Liver (tissue), 3 donors: ENCODE measurements at regions not wholly inside any gene's neighbourhood (a gene's known extent, or its start where the extent isn't known, plus 50 kb on each side); places are given as distances from the start of the nearest gene placed in this dataset.

Experiments
- JUND ChIP-seq, 2 donors: IDR thresholded peaks; 2 replicates each; pipeline ENCODE4 v1.6.1; 2016; ENCODE audit warnings: antibody characterized with exemption in 2 of 2
- TF ChIP-seq, protein P1 (sequence below): fragments of 150-350 bp; IDR thresholded peaks from 2 replicates; pipeline ENCODE4 v1.5.1; 2017; ENCODE audit warnings: improper control_type of control experiment, low read depth, low read length; ENCODE audit not compliant: missing input control
- donor health status: healthy.
- donor health status: healthy.

DNA sequence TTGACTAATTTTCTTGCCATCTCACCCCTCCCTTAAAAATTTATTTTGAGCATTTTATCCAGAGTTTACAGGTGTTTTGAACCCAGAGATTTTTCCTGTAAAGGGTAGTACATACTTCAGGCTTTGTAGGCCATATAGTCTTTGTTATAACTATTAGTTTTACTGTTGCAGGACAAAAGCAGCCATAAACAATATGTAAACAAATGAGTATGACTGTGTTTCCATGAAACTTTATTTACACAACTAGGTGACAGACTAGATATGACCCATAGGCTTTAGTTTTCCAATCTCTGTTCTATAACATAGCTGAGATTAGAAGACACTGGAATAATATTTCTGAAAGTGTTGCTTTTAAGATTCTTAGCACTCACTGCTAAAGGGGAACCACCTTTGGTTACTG lies 587.9 kb downstream of the PDCD6IP start:
- TF ChIP-seq, protein P1, sequence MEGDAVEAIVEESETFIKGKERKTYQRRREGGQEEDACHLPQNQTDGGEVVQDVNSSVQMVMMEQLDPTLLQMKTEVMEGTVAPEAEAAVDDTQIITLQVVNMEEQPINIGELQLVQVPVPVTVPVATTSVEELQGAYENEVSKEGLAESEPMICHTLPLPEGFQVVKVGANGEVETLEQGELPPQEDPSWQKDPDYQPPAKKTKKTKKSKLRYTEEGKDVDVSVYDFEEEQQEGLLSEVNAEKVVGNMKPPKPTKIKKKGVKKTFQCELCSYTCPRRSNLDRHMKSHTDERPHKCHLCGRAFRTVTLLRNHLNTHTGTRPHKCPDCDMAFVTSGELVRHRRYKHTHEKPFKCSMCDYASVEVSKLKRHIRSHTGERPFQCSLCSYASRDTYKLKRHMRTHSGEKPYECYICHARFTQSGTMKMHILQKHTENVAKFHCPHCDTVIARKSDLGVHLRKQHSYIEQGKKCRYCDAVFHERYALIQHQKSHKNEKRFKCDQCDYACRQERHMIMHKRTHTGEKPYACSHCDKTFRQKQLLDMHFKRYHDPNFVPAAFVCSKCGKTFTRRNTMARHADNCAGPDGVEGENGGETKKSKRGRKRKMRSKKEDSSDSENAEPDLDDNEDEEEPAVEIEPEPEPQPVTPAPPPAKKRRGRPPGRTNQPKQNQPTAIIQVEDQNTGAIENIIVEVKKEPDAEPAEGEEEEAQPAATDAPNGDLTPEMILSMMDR = no peak
- no peak for TF ChIP-seq JUND (IDR thresholded peaks at IDR 0.05)
